ENCODE measurements at regions not wholly inside any gene's neighbourhood (a gene's known extent, or its start where the extent isn't known, plus 50 kb on each side); places are given as distances from the start of the nearest gene placed in this dataset.

- no peak for TF ChIP-seq POLR2AphosphoS5 (IDR thresholded peaks at IDR 0.05; ENCODE audit: low read depth, low read length)
- no peak for TF ChIP-seq POLR2A (IDR thresholded peaks at IDR 0.05; ENCODE audit: low read depth, low read length)
Measured at GRCh38 chr3:178203650-178204049, 332.6 kb upstream of the KCNMB2 start.
